IgD-negative memory B cell (primary cell): ENCODE measurements at regions not wholly inside any gene's neighbourhood (a gene's known extent, or its start where the extent isn't known, plus 50 kb on each side); places are given as distances from the start of the nearest gene placed in this dataset.

Source experiments
- H3K27ac Mint-ChIP-seq, 3 donors: one replicate each; pipeline ENCODE4 v1.8.0; 2020 to 2022; ENCODE audit warnings: mild to moderate bottlenecking in 3 of 3, mixed read lengths in 3 of 3, moderate library complexity in 1 of 3
- H3K27me3 Mint-ChIP-seq: one replicate; pipeline ENCODE4 v1.8.0; 2021; ENCODE audit warnings: mixed read lengths
- H3K36me3 Mint-ChIP-seq: one replicate; pipeline ENCODE4 v1.8.0; 2020; ENCODE audit warnings: mild to moderate bottlenecking, mixed read lengths
- H3K4me1 Mint-ChIP-seq, 3 donors: one replicate each; pipeline ENCODE4 v1.8.0; 2020 to 2022; ENCODE audit warnings: mixed read lengths in 3 of 3, mild to moderate bottlenecking in 1 of 3
- H3K4me3 Mint-ChIP-seq, 4 donors: one replicate each; pipeline ENCODE4 v1.8.0; 2020 to 2022; ENCODE audit warnings: mild to moderate bottlenecking in 4 of 4, mixed read lengths in 4 of 4, moderate library complexity in 3 of 4
- H3K9me3 Mint-ChIP-seq, 3 donors: one replicate each; pipeline ENCODE4 v1.8.0; 2020 to 2021; ENCODE audit warnings: mixed read lengths in 3 of 3, mild to moderate bottlenecking in 1 of 3

GRCh38 chr6:74066168-74066871 lies 370.3 kb downstream of the CD109 start:
- Mint-ChIP-seq H3K9me3 (peaks cover 1 to 6% (median 2%) of the 10 kb centered on the region in 3 donors), H3K4me3 (no peak overlapping the region), H3K36me3 (no peaks in the 10 kb centered on the region), H3K27ac (no peak overlapping the region), H3K4me1 (no peaks in the 10 kb centered on the region), H3K27me3 (no peaks in the 10 kb centered on the region)

- H3K27me3 Mint-ChIP-seq = no peaks in the 10 kb centered on the region
- no peaks in the 10 kb centered on the region for H3K36me3 Mint-ChIP-seq
- H3K9me3 Mint-ChIP-seq = peaks cover 1 to 6% (median 2%) of the 10 kb centered on the region in 3 donors
- H3K27ac Mint-ChIP-seq = no peak overlapping the region
- H3K4me3 Mint-ChIP-seq = no peak overlapping the region
- H3K4me1 Mint-ChIP-seq = no peaks in the 10 kb centered on the region
Observed at GRCh38 chr6:74065705-74066104, 369.7 kb downstream of the CD109 start.

- Mint-ChIP-seq H3K4me1 (no peaks in the 10 kb centered on the region), H3K4me3 (no peak overlapping the region), H3K36me3 (no peaks in the 10 kb centered on the region), H3K9me3 (peaks cover 1 to 6% (median 4%) of the 10 kb centered on the region in 3 donors), H3K27ac (no peak overlapping the region), H3K27me3 (no peaks in the 10 kb centered on the region)
Observed at GRCh38 chr6:74063391-74063790, 367.4 kb downstream of the CD109 start.

- H3K4me3 Mint-ChIP-seq = no peak overlapping the region
- H3K36me3 Mint-ChIP-seq = no peaks in the 10 kb centered on the region
- H3K27me3 Mint-ChIP-seq = no peaks in the 10 kb centered on the region
- no peaks in the 10 kb centered on the region for H3K4me1 Mint-ChIP-seq
- no peak overlapping the region for H3K27ac Mint-ChIP-seq
- H3K9me3 Mint-ChIP-seq = peaks cover 0 to 4% (median 1%) of the 10 kb centered on the region in 3 donors
Observed at GRCh38 chr6:74061201-74061600, 365.2 kb downstream of the CD109 start.

- Mint-ChIP-seq H3K9me3 (peaks cover 0 to 4% (median 3%) of the 10 kb centered on the region in 3 donors), H3K27me3 (peaks cover 1% of the 10 kb centered on the region), H3K36me3 (no peaks in the 10 kb centered on the region), H3K27ac (no peak overlapping the region), H3K4me3 (no peak overlapping the region), H3K4me1 (no peaks in the 10 kb centered on the region)
Observed at GRCh38 chr6:74060354-74060753, 364.4 kb downstream of the CD109 start.

GRCh38 chr6:74058606-74059005 lies 362.6 kb downstream of the CD109 start:
- Mint-ChIP-seq H3K9me3 (peaks cover 0 to 6% (median 2%) of the 10 kb centered on the region in 3 donors), H3K4me1 (no peaks in the 10 kb centered on the region), H3K27me3 (peaks cover 1% of the 10 kb centered on the region), H3K27ac (no peak overlapping the region), H3K4me3 (no peak overlapping the region), H3K36me3 (no peaks in the 10 kb centered on the region)

GRCh38 chr6:74057326-74057725 lies 361.3 kb downstream of the CD109 start:
- no peak overlapping the region for H3K4me3 Mint-ChIP-seq
- no peaks in the 10 kb centered on the region for H3K36me3 Mint-ChIP-seq
- no peak overlapping the region for H3K27ac Mint-ChIP-seq
- H3K27me3 Mint-ChIP-seq = peaks cover 1% of the 10 kb centered on the region
- no peaks in the 10 kb centered on the region for H3K4me1 Mint-ChIP-seq
- peaks cover 0 to 6% (median 2%) of the 10 kb centered on the region in 3 donors for H3K9me3 Mint-ChIP-seq

- Mint-ChIP-seq H3K36me3 (no peaks in the 10 kb centered on the region), H3K4me3 (no peak overlapping the region), H3K27me3 (peaks cover 1% of the 10 kb centered on the region), H3K9me3 (peaks cover 0 to 6% (median 2%) of the 10 kb centered on the region in 3 donors), H3K4me1 (no peaks in the 10 kb centered on the region), H3K27ac (no peak overlapping the region)
Observed at GRCh38 chr6:74054190-74054589, 358.2 kb downstream of the CD109 start.

GRCh38 chr6:74050921-74051320 lies 354.9 kb downstream of the CD109 start:
- Mint-ChIP-seq H3K4me1 (no peaks in the 10 kb centered on the region), H3K27me3 (peaks cover 1% of the 10 kb centered on the region), H3K9me3 (peaks cover 4 to 6% (median 4%) of the 10 kb centered on the region in 3 donors), H3K4me3 (no peak overlapping the region), H3K36me3 (no peaks in the 10 kb centered on the region), H3K27ac (no peak overlapping the region)

GRCh38 chr6:74048387-74048786 lies 352.4 kb downstream of the CD109 start:
- H3K4me1 Mint-ChIP-seq = no peaks in the 10 kb centered on the region
- peaks cover 1 to 6% (median 2%) of the 10 kb centered on the region in 3 donors for H3K9me3 Mint-ChIP-seq
- H3K27me3 Mint-ChIP-seq = no peaks in the 10 kb centered on the region
- no peak overlapping the region for H3K27ac Mint-ChIP-seq
- no peaks in the 10 kb centered on the region for H3K36me3 Mint-ChIP-seq
- H3K4me3 Mint-ChIP-seq = no peak overlapping the region

- Mint-ChIP-seq H3K4me3 (no peak overlapping the region), H3K27me3 (no peaks in the 10 kb centered on the region), H3K27ac (no peak overlapping the region), H3K9me3 (peaks cover 2 to 6% (median 2%) of the 10 kb centered on the region in 3 donors), H3K4me1 (peaks cover 0 to 2% (median 0%) of the 10 kb centered on the region in 3 donors), H3K36me3 (no peaks in the 10 kb centered on the region)
Observed at GRCh38 chr6:74044417-74045096, 348.6 kb downstream of the CD109 start.

- H3K4me3 Mint-ChIP-seq = no peak overlapping the region
- H3K27me3 Mint-ChIP-seq = no peaks in the 10 kb centered on the region
- peaks cover 0 to 2% (median 0%) of the 10 kb centered on the region in 3 donors for H3K4me1 Mint-ChIP-seq
- H3K36me3 Mint-ChIP-seq = peaks cover 1% of the 10 kb centered on the region
- H3K27ac Mint-ChIP-seq = no peak overlapping the region
- peaks cover 0 to 10% (median 2%) of the 10 kb centered on the region in 3 donors for H3K9me3 Mint-ChIP-seq
Observed at GRCh38 chr6:74041420-74041819, 345.4 kb downstream of the CD109 start.

GRCh38 chr6:74018825-74019224 lies 322.8 kb downstream of the CD109 start:
- H3K4me3 Mint-ChIP-seq = no peak overlapping the region
- H3K36me3 Mint-ChIP-seq = no peaks in the 10 kb centered on the region
- no peak overlapping the region for H3K27ac Mint-ChIP-seq
- H3K9me3 Mint-ChIP-seq = peaks cover 4 to 9% (median 7%) of the 10 kb centered on the region in 3 donors
- no peaks in the 10 kb centered on the region for H3K27me3 Mint-ChIP-seq
- H3K4me1 Mint-ChIP-seq = no peaks in the 10 kb centered on the region

GRCh38 chr6:74015427-74015826 lies 319.4 kb downstream of the CD109 start:
- H3K36me3 Mint-ChIP-seq = no peaks in the 10 kb centered on the region
- H3K4me3 Mint-ChIP-seq = no peak overlapping the region
- peaks cover 3 to 6% (median 4%) of the 10 kb centered on the region in 3 donors for H3K9me3 Mint-ChIP-seq
- H3K4me1 Mint-ChIP-seq = no peaks in the 10 kb centered on the region
- no peak overlapping the region for H3K27ac Mint-ChIP-seq
- no peaks in the 10 kb centered on the region for H3K27me3 Mint-ChIP-seq

- Mint-ChIP-seq H3K9me3 (peaks cover 0 to 3% (median 2%) of the 10 kb centered on the region in 3 donors), H3K27me3 (no peaks in the 10 kb centered on the region), H3K36me3 (no peaks in the 10 kb centered on the region)
Observed at GRCh38 chr6:74000666-74001490, 304.9 kb downstream of the CD109 start.

More at GRCh38 chr6:74000666-74001490, 304.9 kb downstream of the CD109 start:
- Mint-ChIP-seq H3K4me1 (no peaks in the 10 kb centered on the region), H3K27ac (no peak overlapping the region), H3K4me3 (no peak overlapping the region)
